RWPE1 (cell line): ENCODE measurements at regions not wholly inside any gene's neighbourhood (a gene's known extent, or its start where the extent isn't known, plus 50 kb on each side); places are given as distances from the start of the nearest gene placed in this dataset.

Experiments used
- CTCF ChIA-PET: fragments of 350-600 bp; sonication (Branson Sonifier 250); formaldehyde crosslinking; extraction: SDS; loops from one replicate; lab custom pipeline; 2021; lab: Yijun Ruan, JAX
- POLR2A ChIA-PET: fragments of 400-600 bp; formaldehyde crosslinking; extraction: SDS; loops from one replicate; lab custom pipeline; 2020; ENCODE audit warnings: antibody characterized with exemption; ENCODE audit not compliant: low non-redundant PET; lab: Yijun Ruan, JAX
- DNase-seq: peaks from one replicate; pipeline ENCODE4 v3.0.0; 2012; ENCODE audit warnings: low spot score
- H3K27ac ChIP-seq: fragments of 450-650 bp; 2 replicates; pipeline ENCODE4 v1.5.1; 2017
- CTCF ChIP-seq: fragments of 450-650 bp; conservative IDR thresholded peaks from 2 replicates; pipeline ENCODE4 v1.5.1; 2017; ENCODE audit warnings: low read depth, mild to moderate bottlenecking

GRCh38 chr2:128457716-128458115, 139.0 kb upstream of the HS6ST1 start:
- ChIA-PET CTCF (no interaction called here), POLR2A (no interaction called here)
- no peak overlapping the region for H3K27ac ChIP-seq
- DNase-seq: no peak
- TF ChIP-seq CTCF: no peak

GRCh38 chr2:128458505-128458904, 139.8 kb upstream of the HS6ST1 start:
- H3K27ac ChIP-seq: no peak overlapping the region
- DNase-seq: no peak
- no peak for TF ChIP-seq CTCF
- ChIA-PET POLR2A (no interaction called here), CTCF (no interaction called here)

- DNase-seq: no peak
- POLR2A ChIA-PET: no interaction called here
- TF ChIP-seq CTCF: no peak
- CTCF ChIA-PET: no interaction called here
- H3K27ac ChIP-seq: no peak overlapping the region
These were observed 145.8 kb upstream of the HS6ST1 start for GRCh38 chr2:128464456-128464855.

- POLR2A ChIA-PET: no interaction called here
These were observed 146.8 kb upstream of the HS6ST1 start for GRCh38 chr2:128465246-128466170.

GRCh38 chr2:128466376-128466775, 147.7 kb upstream of the HS6ST1 start:
- DNase-seq: no peak
- no peak for TF ChIP-seq CTCF
- ChIA-PET CTCF (interaction anchor here (0.6 kb wide), 1 partner anchor 58 kb away, joined by 3 read pairs; no protein-coding TSS in a partner anchor), POLR2A (no interaction called here)
- peak overlapping the region; percentile 60 for H3K27ac ChIP-seq

More at GRCh38 chr2:128465246-128466170, 146.8 kb upstream of the HS6ST1 start:
- no peak for DNase-seq
- H3K27ac ChIP-seq: no peak overlapping the region
- no peak for TF ChIP-seq CTCF
- CTCF ChIA-PET: no interaction called here

GRCh38 chr2:128466776-128467175, 148.1 kb upstream of the HS6ST1 start:
- ChIA-PET POLR2A (interaction anchor here (0.5 kb wide), 1 partner anchor 93 kb away, joined by 3 read pairs; no protein-coding TSS in a partner anchor), CTCF (interaction anchor here (0.6 kb wide), 1 partner anchor 59 kb away, joined by 3 read pairs; no protein-coding TSS in a partner anchor)
- no peak for TF ChIP-seq CTCF
- DNase-seq: no peak
- H3K27ac ChIP-seq: peak overlapping the region; percentile 60
